ENCODE measurements at regions not wholly inside any gene's neighbourhood (a gene's known extent, or its start where the extent isn't known, plus 50 kb on each side); places are given as distances from the start of the nearest gene placed in this dataset.

- TF ChIP-seq CTCF (IDR thresholded peaks at IDR 0.05), result no peak
- no peak for TF ChIP-seq POLR2A (IDR thresholded peaks at IDR 0.05)
- 72 to 80% methylated on average over 2 of the region's 2 CpGs for WGBS, 2 donors
- DNase-seq, result no peak
Measured at GRCh38 chr10:128725531-128725930, 599.3 kb upstream of the MKI67 start.

GRCh38 chr10:128727114-128727513 is 600.9 kb upstream of the MKI67 start:
- Histone ChIP-seq H3K27me3 (no peaks in the 10 kb centered on the region), H3K4me1 (no peaks in the 10 kb centered on the region), H3K36me3 (no peaks in the 10 kb centered on the region), H3K27ac (no peak overlapping the region), H3K4me3 (no peak overlapping the region), H3K9me3 (peaks cover 0 to 15% (median 0%) of the 10 kb centered on the region in 3 donors)
- 46 to 48% methylated on average over 4 to 6 of the region's 6 CpGs for WGBS, 2 donors
- TF ChIP-seq CTCF (IDR thresholded peaks at IDR 0.05), result no peak
- TF ChIP-seq POLR2A (IDR thresholded peaks at IDR 0.05), result no peak
- no peak for DNase-seq
- intact Hi-C loops (cut with DNase I), result no loop called here

More at GRCh38 chr10:128725531-128725930, 599.3 kb upstream of the MKI67 start:
- Histone ChIP-seq H3K4me1 (no peaks in the 10 kb centered on the region), H3K9me3 (peaks cover 0 to 8% (median 0%) of the 10 kb centered on the region in 3 donors), H3K27ac (no peak overlapping the region), H3K36me3 (no peaks in the 10 kb centered on the region), H3K4me3 (no peak overlapping the region), H3K27me3 (no peaks in the 10 kb centered on the region)
- intact Hi-C loops (cut with DNase I), result no loop called here

- no peak overlapping the region for H3K27ac ChIP-seq
- TF ChIP-seq CTCF (IDR thresholded peaks at IDR 0.05), result no peak
- TF ChIP-seq POLR2A (IDR thresholded peaks at IDR 0.05), result no peak
- no peak overlapping the region for H3K4me3 ChIP-seq
- 40 to 67% methylated on average over 2 to 3 of the region's 4 CpGs for WGBS, 2 donors
- H3K9me3 ChIP-seq, result peaks cover 0 to 11% (median 3%) of the 10 kb centered on the region in 3 donors
- no peaks in the 10 kb centered on the region for H3K36me3 ChIP-seq
- H3K27me3 ChIP-seq, result no peaks in the 10 kb centered on the region
- DNase-seq, result no peak
- no peaks in the 10 kb centered on the region for H3K4me1 ChIP-seq
- intact Hi-C loops (cut with DNase I), result no loop called here
Measured at GRCh38 chr10:128729910-128730420, 603.7 kb upstream of the MKI67 start.

GRCh38 chr10:128730922-128731321 is 604.7 kb upstream of the MKI67 start:
- Histone ChIP-seq H3K4me1 (no peaks in the 10 kb centered on the region), H3K27ac (no peak overlapping the region), H3K9me3 (peaks cover 0 to 11% (median 3%) of the 10 kb centered on the region in 3 donors), H3K36me3 (no peaks in the 10 kb centered on the region), H3K4me3 (no peak overlapping the region), H3K27me3 (no peaks in the 10 kb centered on the region)
- TF ChIP-seq POLR2A (IDR thresholded peaks at IDR 0.05) (no peak), CTCF (IDR thresholded peaks at IDR 0.05) (no peak)
- intact Hi-C loops (cut with DNase I), result no loop called here
- DNase-seq, result no peak
- 87 to 90% methylated on average over 4 to 13 of the region's 13 CpGs for WGBS, 2 donors

GRCh38 chr10:128734161-128734560 is 607.9 kb upstream of the MKI67 start:
- DNase-seq, result no peak
- Histone ChIP-seq H3K27me3 (no peaks in the 10 kb centered on the region), H3K36me3 (no peaks in the 10 kb centered on the region), H3K27ac (no peak overlapping the region), H3K9me3 (peaks cover 0 to 15% (median 3%) of the 10 kb centered on the region in 3 donors), H3K4me3 (no peak overlapping the region), H3K4me1 (no peaks in the 10 kb centered on the region)
- 83 to 89% methylated on average over 2 to 4 of the region's 5 CpGs for WGBS, 2 donors
- intact Hi-C loops (cut with DNase I), result no loop called here
- TF ChIP-seq POLR2A (IDR thresholded peaks at IDR 0.05) (no peak), CTCF (IDR thresholded peaks at IDR 0.05) (no peak)
